Neuronal stem cell (in vitro differentiated cells): ENCODE measurements at regions not wholly inside any gene's neighbourhood (a gene's known extent, or its start where the extent isn't known, plus 50 kb on each side); places are given as distances from the start of the nearest gene placed in this dataset.

Experiments used
- DNase-seq: peaks from one replicate; pipeline ENCODE4 v3.0.0-alpha.2; 2013; ENCODE audit warnings: low spot score
- H2AFZ ChIP-seq: one replicate; pipeline ENCODE4 v1.6.1; 2013; ENCODE audit warnings: mild to moderate bottlenecking, low read length, inconsistent platforms
- H2AK5ac ChIP-seq: 2 replicates; pipeline ENCODE4 v1.6.1; 2013; ENCODE audit warnings: low read depth, mild to moderate bottlenecking, inconsistent platforms, low read length, moderate library complexity, mixed read lengths
- H2BK120ac ChIP-seq: 2 replicates; pipeline ENCODE4 v1.6.1; 2013; ENCODE audit warnings: low read depth, mild to moderate bottlenecking, inconsistent platforms, low read length, moderate library complexity, mixed read lengths
- H2BK12ac ChIP-seq: one replicate; pipeline ENCODE4 v1.6.1; 2013; ENCODE audit warnings: low read length, inconsistent platforms
- H2BK15ac ChIP-seq: 2 replicates; pipeline ENCODE4 v1.6.1; 2013; ENCODE audit warnings: mild to moderate bottlenecking, low read length, inconsistent platforms, mixed read lengths
- H2BK5ac ChIP-seq: one replicate; pipeline ENCODE4 v1.6.1; 2013; ENCODE audit warnings: inconsistent platforms, mild to moderate bottlenecking, low read length, moderate library complexity
- H3K14ac ChIP-seq: one replicate; pipeline ENCODE4 v1.6.1; 2013; ENCODE audit warnings: low read length, inconsistent platforms
- H3K18ac ChIP-seq: 2 replicates; pipeline ENCODE4 v1.6.1; 2013; ENCODE audit warnings: low read length, inconsistent platforms
- H3K23ac ChIP-seq: 2 replicates; pipeline ENCODE4 v1.6.1; 2013; ENCODE audit warnings: low read depth, mild to moderate bottlenecking, mixed read lengths, low read length, inconsistent platforms; ENCODE audit not compliant: poor library complexity
- H3K27ac ChIP-seq: replicated peaks from 3 replicates; pipeline ENCODE4 v1.5.1; 2013; ENCODE audit warnings: low read length, inconsistent platforms
- H3K27me3 ChIP-seq, 3 experiments: 2 replicates each; pipeline ENCODE4 v1.6.1; 2013; ENCODE audit warnings: low read length in 3 of 3, mild to moderate bottlenecking in 2 of 3, inconsistent platforms in 1 of 3, low read depth in 1 of 3, mixed read lengths in 1 of 3, moderate library complexity in 1 of 3; ENCODE audit not compliant: control insufficient read depth in 3 of 3, insufficient read depth in 3 of 3
- H3K36me3 ChIP-seq, 2 donors: replicated peaks in 1 of 2; 2 replicates each; pipeline ENCODE4 v1.6.1; 2013; ENCODE audit warnings: low read length in 2 of 2; ENCODE audit not compliant: control insufficient read depth in 2 of 2, insufficient read depth in 2 of 2
- H3K4ac ChIP-seq: 2 replicates; pipeline ENCODE4 v1.6.1; 2013; ENCODE audit warnings: inconsistent platforms, mild to moderate bottlenecking, low read length, moderate library complexity
- H3K4me1 ChIP-seq, 2 donors: 1 replicate in 1 of 2; 2 replicates in 1 of 2; pipeline ENCODE4 v1.6.1; 2013; ENCODE audit warnings: low read length in 2 of 2, low read depth in 1 of 2; ENCODE audit not compliant: control insufficient read depth in 2 of 2, insufficient read depth in 1 of 2
- H3K4me2 ChIP-seq: one replicate; pipeline ENCODE4 v1.6.1; 2013; ENCODE audit warnings: mild to moderate bottlenecking, low read length, inconsistent platforms; ENCODE audit not compliant: insufficient read depth, poor library complexity, severe bottlenecking
- H3K4me3 ChIP-seq, 2 donors: 2 replicates each; pipeline ENCODE4 v1.5.1; 2013; ENCODE audit warnings: low read length in 2 of 2, mild to moderate bottlenecking in 2 of 2, inconsistent platforms in 1 of 2, moderate library complexity in 1 of 2
- H3K79me1 ChIP-seq: one replicate; pipeline ENCODE4 v1.6.1; 2013; ENCODE audit warnings: low read depth, mild to moderate bottlenecking, inconsistent platforms, low read length, moderate library complexity
- H3K9ac ChIP-seq: one replicate; pipeline ENCODE4 v1.6.1; 2013; ENCODE audit warnings: mild to moderate bottlenecking, low read depth, low read length, inconsistent platforms; ENCODE audit not compliant: poor library complexity
- H3K9me3 ChIP-seq, 2 donors: replicated peaks in 1 of 2; 2 replicates each; pipeline versions ENCODE3 to v1.6.1; 2013; ENCODE audit warnings: low read length in 2 of 2, mild to moderate bottlenecking in 2 of 2, inconsistent platforms in 1 of 2, low read depth in 1 of 2, mixed read lengths in 1 of 2, moderate library complexity in 1 of 2; ENCODE audit not compliant: control insufficient read depth in 2 of 2, insufficient read depth in 1 of 2
- H4K8ac ChIP-seq: one replicate; pipeline ENCODE4 v1.6.1; 2013; ENCODE audit warnings: low read depth, mild to moderate bottlenecking, inconsistent platforms, low read length, moderate library complexity
- H4K91ac ChIP-seq: one replicate; pipeline ENCODE4 v1.6.1; 2013; ENCODE audit warnings: low read length, low read depth, mild to moderate bottlenecking, inconsistent platforms; ENCODE audit not compliant: poor library complexity
- WGBS, 2 donors: extraction: QIAGEN DNeasy Blood & Tissue Kit; methylation state at CpG; one replicate each; pipeline ENCODE4 v1.1.7; 2013; ENCODE audit warnings: missing lambda C conversion rate in 2 of 2, mixed read lengths in 1 of 2; ENCODE audit not compliant: insufficient read length in 2 of 2, insufficient replicate concordance in 1 of 2; ENCODE audit errors: extremely low coverage in 2 of 2; 5-methylcytosine and 5-hydroxymethylcytosine counted together

DNA sequence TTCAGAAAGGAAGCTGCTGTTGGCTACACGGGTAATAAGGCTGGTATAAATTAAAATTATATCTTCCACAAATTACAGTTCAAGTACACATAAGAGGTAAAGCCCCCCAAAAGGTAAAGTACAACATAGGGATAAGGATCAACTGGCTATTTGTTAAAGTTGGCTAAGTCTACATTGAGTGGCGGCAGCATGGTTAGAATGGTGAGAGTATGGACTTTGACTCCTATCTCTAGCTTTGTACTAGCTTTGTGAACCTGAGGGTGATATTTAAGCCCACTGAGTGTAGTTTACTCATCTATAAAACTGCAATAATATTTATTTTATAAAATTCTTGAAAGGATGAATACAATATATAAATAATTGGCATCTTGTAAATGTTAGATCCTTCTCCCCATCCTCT is 542.8 kb downstream of the DSC3 start:
- H3K14ac ChIP-seq, result no peak overlapping the region

GRCh38 chr18:30492552-30493129 is 549.9 kb downstream of the DSC3 start:
- no peak overlapping the region for H2AFZ ChIP-seq
- H2AK5ac ChIP-seq, result no peak overlapping the region
- no peak overlapping the region for H2BK12ac ChIP-seq
- H3K18ac ChIP-seq, result no peak overlapping the region
- no peak overlapping the region for H2BK120ac ChIP-seq
- H3K4ac ChIP-seq, result no peak overlapping the region
- no peaks in the 10 kb centered on the region for H3K27me3 ChIP-seq
- no peak overlapping the region for H2BK5ac ChIP-seq
- no peaks in the 10 kb centered on the region for H3K36me3 ChIP-seq
- H4K91ac ChIP-seq, result no peak overlapping the region
- H3K4me3 ChIP-seq, result no peak overlapping the region
- no peak overlapping the region for H4K8ac ChIP-seq
- no peak overlapping the region for H3K27ac ChIP-seq
- H3K14ac ChIP-seq, result no peak overlapping the region
- no peak overlapping the region for H2BK15ac ChIP-seq
- no peaks in the 10 kb centered on the region for H3K79me1 ChIP-seq
- H3K9me3 ChIP-seq, result no peaks in the 10 kb centered on the region
- no peak for DNase-seq
- H3K4me2 ChIP-seq, result no peak overlapping the region
- no peaks in the 10 kb centered on the region for H3K4me1 ChIP-seq
- WGBS, 2 donors, result no CpG with 5 or more reads among the region's 4 CpGs
- no peak overlapping the region for H3K9ac ChIP-seq
- H3K23ac ChIP-seq, result no peak overlapping the region

More for the DNA sequence above, 542.8 kb downstream of the DSC3 start:
- Histone ChIP-seq H3K18ac (no peak overlapping the region), H2BK5ac (no peak overlapping the region), H3K4ac (no peak overlapping the region), H2BK12ac (no peak overlapping the region), H3K4me2 (no peak overlapping the region), H2AFZ (no peak overlapping the region), H3K9ac (no peak overlapping the region), H4K8ac (no peak overlapping the region), H3K79me1 (no peaks in the 10 kb centered on the region), H3K27ac (no peak overlapping the region), H3K27me3 (no peaks in the 10 kb centered on the region), H2BK120ac (no peak overlapping the region), H3K36me3 (no peaks in the 10 kb centered on the region), H2AK5ac (no peak overlapping the region), H3K23ac (no peak overlapping the region), H2BK15ac (no peak overlapping the region), H3K9me3 (no peaks in the 10 kb centered on the region), H4K91ac (no peak overlapping the region), H3K4me3 (no peak overlapping the region), H3K4me1 (no peaks in the 10 kb centered on the region)
- no peak for DNase-seq
- no CpG with 5 or more reads among the region's 2 CpGs for WGBS, 2 donors

- H2BK15ac ChIP-seq, result no peak overlapping the region
- WGBS, 2 donors, result no CpG with 5 or more reads among the region's 3 CpGs
- H3K27me3 ChIP-seq, result no peaks in the 10 kb centered on the region
- no peak overlapping the region for H3K4ac ChIP-seq
- no peak overlapping the region for H2AFZ ChIP-seq
- H3K4me2 ChIP-seq, result no peak overlapping the region
- no peaks in the 10 kb centered on the region for H3K36me3 ChIP-seq
- H2AK5ac ChIP-seq, result no peak overlapping the region
- H3K23ac ChIP-seq, result no peak overlapping the region
- no peak overlapping the region for H3K9ac ChIP-seq
- H2BK5ac ChIP-seq, result no peak overlapping the region
- no peak overlapping the region for H2BK12ac ChIP-seq
- no peak for DNase-seq
- no peaks in the 10 kb centered on the region for H3K9me3 ChIP-seq
- no peak overlapping the region for H3K4me3 ChIP-seq
- no peak overlapping the region for H3K18ac ChIP-seq
- H4K8ac ChIP-seq, result no peak overlapping the region
- no peak overlapping the region for H3K27ac ChIP-seq
- H4K91ac ChIP-seq, result no peak overlapping the region
- H2BK120ac ChIP-seq, result no peak overlapping the region
- H3K4me1 ChIP-seq, result no peaks in the 10 kb centered on the region
- H3K14ac ChIP-seq, result no peak overlapping the region
- H3K79me1 ChIP-seq, result no peaks in the 10 kb centered on the region
Measured at GRCh38 chr18:30491815-30492551, 550.6 kb downstream of the DSC3 start.

- Histone ChIP-seq H3K4me1 (no peaks in the 10 kb centered on the region), H2BK15ac (no peak overlapping the region), H3K79me1 (no peaks in the 10 kb centered on the region), H3K36me3 (no peaks in the 10 kb centered on the region), H3K27ac (no peak overlapping the region), H2AFZ (no peak overlapping the region), H3K18ac (no peak overlapping the region), H3K9me3 (no peaks in the 10 kb centered on the region), H3K27me3 (no peaks in the 10 kb centered on the region), H3K4ac (no peak overlapping the region), H3K4me3 (no peak overlapping the region), H3K23ac (no peak overlapping the region), H3K4me2 (no peak overlapping the region), H4K91ac (no peak overlapping the region), H3K9ac (no peak overlapping the region), H2BK12ac (no peak overlapping the region), H4K8ac (no peak overlapping the region), H2BK120ac (no peak overlapping the region), H2AK5ac (no peak overlapping the region), H2BK5ac (no peak overlapping the region), H3K14ac (no peak overlapping the region)
- DNase-seq, result no peak
- WGBS, 2 donors, result no CpG with 5 or more reads among the region's 2 CpGs
Measured at GRCh38 chr18:30489890-30490643, 552.5 kb downstream of the DSC3 start.
